MM.1S (cell line): ENCODE measurements at regions not wholly inside any gene's neighbourhood (a gene's known extent, or its start where the extent isn't known, plus 50 kb on each side); places are given as distances from the start of the nearest gene placed in this dataset.

Experiments used
- DNase-seq: peaks from one replicate; pipeline ENCODE4 v3.0.0-alpha.2; 2015
- H2AFZ ChIP-seq: fragments of 300-600 bp; sonication (generic); 2 replicates; pipeline ENCODE4 v1.6.0; 2016; ENCODE audit warnings: antibody characterized with exemption, low read length
- H3F3A ChIP-seq: fragments of 300-600 bp; sonication (generic); 2 replicates; pipeline ENCODE4 v1.6.1; 2016; ENCODE audit warnings: mild to moderate bottlenecking, antibody characterized with exemption, low read length, moderate library complexity, mixed read lengths; ENCODE audit not compliant: insufficient read depth
- H3K27ac ChIP-seq: fragments of 300-600 bp; sonication (generic); 2 replicates; pipeline ENCODE4 v1.5.1; 2016; ENCODE audit warnings: mild to moderate bottlenecking, low read length
- H3K27me3 ChIP-seq: fragments of 300-600 bp; sonication (generic); replicated peaks from 2 replicates; pipeline ENCODE4 v1.6.0; 2016; ENCODE audit warnings: low read length; ENCODE audit not compliant: insufficient read depth
- H3K36me3 ChIP-seq: fragments of 300-600 bp; sonication (generic); replicated peaks from 2 replicates; pipeline ENCODE4 v1.6.1; 2016; ENCODE audit warnings: mild to moderate bottlenecking, low read length, mixed read lengths; ENCODE audit not compliant: insufficient read depth
- H3K4me1 ChIP-seq: fragments of 300-600 bp; sonication (generic); 2 replicates; pipeline ENCODE4 v1.6.1; 2016; ENCODE audit warnings: low read length, mixed read lengths
- H3K4me2 ChIP-seq: fragments of 300-600 bp; sonication (generic); 2 replicates; pipeline ENCODE4 v1.6.0; 2016; ENCODE audit warnings: low read depth, low read length
- H3K4me3 ChIP-seq: fragments of 300-600 bp; sonication (generic); 2 replicates; pipeline ENCODE4 v1.5.1; 2016; ENCODE audit warnings: low read length, mixed read lengths
- H3K79me2 ChIP-seq: fragments of 300-600 bp; sonication (generic); 2 replicates; pipeline ENCODE4 v1.6.1; 2016; ENCODE audit warnings: mixed run types, low read length, mixed read lengths
- H3K9ac ChIP-seq: fragments of 300-600 bp; sonication (generic); 2 replicates; pipeline ENCODE4 v1.6.1; 2016; ENCODE audit warnings: low read length, mixed read lengths
- H3K9me2 ChIP-seq: fragments of 300-600 bp; sonication (generic); replicated peaks from 2 replicates; pipeline ENCODE4 v1.6.1; 2016; ENCODE audit warnings: mild to moderate bottlenecking, low read length, mixed read lengths; ENCODE audit not compliant: insufficient read depth
- H3K9me3 ChIP-seq: fragments of 300-600 bp; sonication (generic); replicated peaks from 2 replicates; pipeline ENCODE4 v1.6.1; 2016; ENCODE audit warnings: mild to moderate bottlenecking, low read length, mixed read lengths; ENCODE audit not compliant: insufficient read depth
- H4K20me1 ChIP-seq: fragments of 300-600 bp; sonication (generic); 2 replicates; pipeline ENCODE4 v1.6.1; 2016; ENCODE audit warnings: mild to moderate bottlenecking, low read length, moderate library complexity, mixed read lengths; ENCODE audit not compliant: insufficient read depth
- EZH2 ChIP-seq: fragments of 300-600 bp; sonication (generic); optimal IDR thresholded peaks from 2 replicates; pipeline ENCODE3; 2017; ENCODE audit warnings: low read depth, mild to moderate bottlenecking, antibody characterized with exemption, low read length, mixed read lengths
- EZH2phosphoT487 ChIP-seq: fragments of 300-600 bp; sonication (generic); IDR thresholded peaks from 2 replicates; pipeline ENCODE4 v1.6.1; 2018; ENCODE audit warnings: antibody characterized with exemption, low read length
- TF ChIP-seq, protein P1 (sequence below): fragments of 300-600 bp; sonication (generic); IDR thresholded peaks from 2 replicates; pipeline ENCODE4 v1.5.1; 2016; ENCODE audit warnings: antibody characterized with exemption, low read length, mixed read lengths

- TF ChIP-seq, protein P1, sequence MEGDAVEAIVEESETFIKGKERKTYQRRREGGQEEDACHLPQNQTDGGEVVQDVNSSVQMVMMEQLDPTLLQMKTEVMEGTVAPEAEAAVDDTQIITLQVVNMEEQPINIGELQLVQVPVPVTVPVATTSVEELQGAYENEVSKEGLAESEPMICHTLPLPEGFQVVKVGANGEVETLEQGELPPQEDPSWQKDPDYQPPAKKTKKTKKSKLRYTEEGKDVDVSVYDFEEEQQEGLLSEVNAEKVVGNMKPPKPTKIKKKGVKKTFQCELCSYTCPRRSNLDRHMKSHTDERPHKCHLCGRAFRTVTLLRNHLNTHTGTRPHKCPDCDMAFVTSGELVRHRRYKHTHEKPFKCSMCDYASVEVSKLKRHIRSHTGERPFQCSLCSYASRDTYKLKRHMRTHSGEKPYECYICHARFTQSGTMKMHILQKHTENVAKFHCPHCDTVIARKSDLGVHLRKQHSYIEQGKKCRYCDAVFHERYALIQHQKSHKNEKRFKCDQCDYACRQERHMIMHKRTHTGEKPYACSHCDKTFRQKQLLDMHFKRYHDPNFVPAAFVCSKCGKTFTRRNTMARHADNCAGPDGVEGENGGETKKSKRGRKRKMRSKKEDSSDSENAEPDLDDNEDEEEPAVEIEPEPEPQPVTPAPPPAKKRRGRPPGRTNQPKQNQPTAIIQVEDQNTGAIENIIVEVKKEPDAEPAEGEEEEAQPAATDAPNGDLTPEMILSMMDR, result no peak
- TF ChIP-seq EZH2phosphoT487, result no peak
- no peak for TF ChIP-seq EZH2
- Histone ChIP-seq H2AFZ (no peak overlapping the region), H3F3A (no peaks in the 10 kb centered on the region)
Observed at GRCh38 chr2:155209696-155210450, 511.4 kb downstream of the KCNJ3 start.

DNA sequence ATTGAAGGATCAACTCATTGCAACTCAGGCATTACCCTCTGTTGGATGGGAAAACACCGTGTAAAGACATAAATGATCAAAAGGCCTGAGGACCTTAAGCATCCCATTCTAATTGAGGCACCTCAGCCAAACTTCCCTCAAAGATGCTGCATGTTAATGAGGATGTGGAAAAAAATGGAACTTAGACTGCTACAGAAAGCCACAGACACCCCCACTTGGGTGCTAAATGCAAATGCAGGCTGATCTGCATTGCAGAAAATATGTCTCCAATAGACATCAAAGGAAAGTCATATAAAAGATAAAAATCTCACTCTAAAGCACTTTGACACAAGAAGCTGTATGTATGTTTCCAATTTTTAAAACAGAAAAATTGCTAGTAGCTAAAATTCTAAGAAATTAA lies 504.7 kb downstream of the KCNJ3 start:
- Histone ChIP-seq H4K20me1 (no peaks in the 10 kb centered on the region), H3K9me2 (no peaks in the 10 kb centered on the region), H3K79me2 (no peaks in the 10 kb centered on the region), H3K9ac (no peak overlapping the region), H2AFZ (no peak overlapping the region), H3F3A (no peaks in the 10 kb centered on the region), H3K9me3 (no peaks in the 10 kb centered on the region), H3K27me3 (no peaks in the 10 kb centered on the region), H3K4me1 (no peaks in the 10 kb centered on the region), H3K27ac (no peak overlapping the region), H3K36me3 (no peaks in the 10 kb centered on the region), H3K4me3 (no peak overlapping the region), H3K4me2 (no peak overlapping the region)
- TF ChIP-seq EZH2phosphoT487 (no peak), EZH2 (no peak)
- TF ChIP-seq, protein P1, result no peak
- DNase-seq, result peak; percentile 20

More at GRCh38 chr2:155209696-155210450, 511.4 kb downstream of the KCNJ3 start:
- Histone ChIP-seq H3K9me2 (no peaks in the 10 kb centered on the region), H3K4me1 (no peaks in the 10 kb centered on the region), H3K36me3 (no peaks in the 10 kb centered on the region), H3K27ac (no peak overlapping the region), H4K20me1 (no peaks in the 10 kb centered on the region), H3K4me2 (no peak overlapping the region), H3K9ac (no peak overlapping the region), H3K79me2 (no peaks in the 10 kb centered on the region), H3K27me3 (no peaks in the 10 kb centered on the region), H3K4me3 (no peak overlapping the region), H3K9me3 (no peaks in the 10 kb centered on the region)
- no peak for DNase-seq

DNA sequence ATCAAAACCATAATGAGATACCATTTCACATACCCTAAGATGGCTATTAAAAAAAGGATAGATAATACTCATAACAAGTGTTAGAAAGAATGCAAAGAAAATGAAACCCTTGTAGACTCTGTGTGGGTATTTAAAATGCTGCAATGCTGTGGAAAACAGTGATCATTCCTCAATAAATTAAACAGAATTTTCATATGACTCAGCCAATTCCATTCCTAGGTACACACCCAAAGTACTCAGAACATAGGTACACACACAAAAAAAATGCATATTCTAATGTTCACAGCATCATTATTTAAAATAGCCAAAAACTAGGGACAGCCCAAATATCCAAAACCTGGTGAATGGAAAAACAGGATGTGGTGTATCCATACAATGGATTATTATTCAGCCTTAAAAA lies 502.3 kb downstream of the KCNJ3 start:
- TF ChIP-seq EZH2phosphoT487 (no peak), EZH2 (no peak)
- TF ChIP-seq, protein P1, result no peak
- H3K9me3 ChIP-seq, result no peaks in the 10 kb centered on the region
- no peaks in the 10 kb centered on the region for H3K36me3 ChIP-seq
- no peak overlapping the region for H3K4me2 ChIP-seq
- H3K27ac ChIP-seq, result no peak overlapping the region
- H3K4me1 ChIP-seq, result no peaks in the 10 kb centered on the region
- no peaks in the 10 kb centered on the region for H3F3A ChIP-seq
- no peak for DNase-seq
- H3K9ac ChIP-seq, result no peak overlapping the region
- H2AFZ ChIP-seq, result no peak overlapping the region
- no peaks in the 10 kb centered on the region for H3K27me3 ChIP-seq
- H3K9me2 ChIP-seq, result no peaks in the 10 kb centered on the region
- no peaks in the 10 kb centered on the region for H3K79me2 ChIP-seq
- no peak overlapping the region for H3K4me3 ChIP-seq
- H4K20me1 ChIP-seq, result no peaks in the 10 kb centered on the region
